Frontal cortex (tissue), 3 donors: ENCODE measurements at regions not wholly inside any gene's neighbourhood (a gene's known extent, or its start where the extent isn't known, plus 50 kb on each side); places are given as distances from the start of the nearest gene placed in this dataset.

Experiments used
- DNase-seq, 2 donors: peaks; one replicate each; pipeline ENCODE4 v3.0.0; 2012; ENCODE audit warnings: low spot score in 2 of 2
- FAIRE-seq: peaks from 2 replicates; lab custom pipeline; 2012; peaks lifted over from hg19 to GRCh38; lab: Jason Lieb, UNC
- donor health status: control.
- donor health status: control.
- donor health status: control.

GRCh38 chr13:53601113-53601512, 572.5 kb downstream of the OLFM4 start:
- DNase-seq (no peak), FAIRE-seq (no peak)

- FAIRE-seq: no peak
Measured at GRCh38 chr13:53605326-53605725, 576.7 kb downstream of the OLFM4 start.

GRCh38 chr13:53612200-53612599, 583.6 kb downstream of the OLFM4 start:
- no peak for FAIRE-seq

More at GRCh38 chr13:53605326-53605725, 576.7 kb downstream of the OLFM4 start:
- no peak for DNase-seq

DNA sequence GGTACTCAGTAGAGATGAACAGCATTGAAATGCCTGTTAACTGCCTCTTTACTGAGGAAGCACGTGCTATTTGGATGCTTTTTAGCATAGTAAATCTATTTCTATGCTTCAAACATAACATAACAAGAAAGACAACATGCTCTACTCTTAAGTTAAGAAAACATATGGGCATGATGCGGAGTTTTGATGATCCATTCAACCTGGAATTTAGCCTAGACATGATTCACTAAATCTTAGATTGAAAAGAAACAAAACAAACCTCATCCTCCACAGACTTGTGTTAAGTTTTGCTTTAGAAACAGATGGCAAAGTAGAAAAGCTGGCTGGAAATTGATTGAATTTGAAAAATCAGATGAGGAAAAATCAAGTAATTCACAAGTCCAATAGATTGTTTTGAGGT, 593.8 kb downstream of the OLFM4 start:
- DNase-seq (no peak), FAIRE-seq (no peak)

More at GRCh38 chr13:53612200-53612599, 583.6 kb downstream of the OLFM4 start:
- no peak for DNase-seq

DNA sequence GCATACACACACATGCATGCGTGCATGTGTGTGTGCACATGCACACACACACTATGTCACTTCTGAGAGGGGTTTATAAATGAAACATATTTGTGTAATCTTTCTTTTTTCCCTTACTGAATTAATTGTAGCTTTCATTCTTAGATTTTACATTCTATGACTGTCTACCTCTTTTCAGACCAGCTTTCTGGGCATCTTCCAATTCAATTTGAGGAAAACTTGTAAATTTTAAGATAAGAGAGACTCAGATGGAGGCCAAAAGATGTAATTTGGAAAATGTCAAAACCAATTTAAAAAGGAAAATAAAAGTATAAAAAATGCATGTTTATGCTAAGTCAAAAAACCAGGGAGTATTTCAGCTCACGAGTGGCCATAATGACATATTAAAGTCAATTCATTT, 594.5 kb downstream of the OLFM4 start:
- no peak for FAIRE-seq
- DNase-seq: no peak

DNA sequence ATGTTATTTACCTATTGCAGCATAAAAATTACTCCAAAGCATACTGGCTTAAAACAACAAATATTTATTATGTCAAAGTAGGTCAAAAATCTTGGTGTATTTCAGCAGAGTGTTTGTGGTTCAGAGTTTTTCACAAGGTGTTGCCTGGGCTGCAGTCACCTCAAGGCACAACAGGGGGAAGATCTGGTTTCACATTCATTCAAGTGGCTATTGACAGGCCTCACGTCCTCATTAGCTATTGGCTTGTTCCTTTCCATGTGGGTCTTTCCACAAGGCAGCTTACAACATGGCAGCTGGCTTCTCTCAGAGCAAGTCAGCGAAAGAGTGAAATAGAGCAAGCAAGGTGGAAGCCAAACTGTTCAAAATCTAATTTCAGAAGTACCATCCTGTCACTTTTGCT, 602.9 kb downstream of the OLFM4 start:
- no peak for FAIRE-seq

GRCh38 chr13:53638040-53638439, 609.4 kb downstream of the OLFM4 start:
- no peak for DNase-seq
- FAIRE-seq: no peak

More for the DNA sequence above, 602.9 kb downstream of the OLFM4 start:
- no peak for DNase-seq

DNA sequence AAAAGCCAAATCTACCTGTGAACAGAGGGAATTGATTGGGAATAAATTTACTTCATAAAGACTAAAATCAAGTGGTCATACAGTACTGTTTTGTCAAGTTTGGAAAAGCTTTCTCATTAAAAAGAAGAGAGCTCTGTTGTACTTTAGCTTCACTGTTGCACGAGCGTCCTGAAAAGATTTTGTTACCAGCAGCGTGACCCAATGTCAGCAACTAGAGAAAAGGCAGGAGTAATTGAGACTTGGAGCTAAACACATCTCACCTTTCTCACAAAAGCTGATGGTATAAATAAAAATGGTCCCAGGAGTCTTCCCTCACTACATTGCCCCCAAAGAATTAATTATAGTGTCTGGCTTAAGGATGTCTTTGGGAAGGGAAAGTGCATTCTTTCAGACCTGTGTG, 613.7 kb downstream of the OLFM4 start:
- no peak for FAIRE-seq

DNA sequence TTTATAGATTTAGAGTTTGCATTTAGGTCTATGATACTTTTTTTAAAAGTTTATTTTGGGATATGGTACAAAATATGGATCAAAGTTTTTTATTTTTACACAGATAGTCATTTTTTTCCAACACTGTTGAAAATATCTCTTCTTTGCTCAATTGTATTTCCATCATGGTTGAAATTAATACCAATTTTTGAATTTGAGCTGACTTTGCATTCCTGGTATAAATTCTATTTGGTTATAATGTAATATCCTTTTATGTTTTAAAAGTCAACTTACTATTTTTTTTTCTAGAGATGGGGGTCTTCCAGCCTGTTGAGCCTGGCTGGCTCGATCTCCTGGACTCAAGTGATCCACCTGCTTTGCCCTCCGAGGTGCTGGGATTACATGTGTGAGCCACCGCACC, 620.1 kb downstream of the OLFM4 start:
- FAIRE-seq (no peak), DNase-seq (no peak)

More for the DNA sequence above, 613.7 kb downstream of the OLFM4 start:
- DNase-seq: no peak

GRCh38 chr13:53672005-53672404, 643.4 kb downstream of the OLFM4 start:
- FAIRE-seq (no peak), DNase-seq (no peak)

GRCh38 chr13:53683146-53683545, 654.5 kb downstream of the OLFM4 start:
- FAIRE-seq: peak; percentile 6

DNA sequence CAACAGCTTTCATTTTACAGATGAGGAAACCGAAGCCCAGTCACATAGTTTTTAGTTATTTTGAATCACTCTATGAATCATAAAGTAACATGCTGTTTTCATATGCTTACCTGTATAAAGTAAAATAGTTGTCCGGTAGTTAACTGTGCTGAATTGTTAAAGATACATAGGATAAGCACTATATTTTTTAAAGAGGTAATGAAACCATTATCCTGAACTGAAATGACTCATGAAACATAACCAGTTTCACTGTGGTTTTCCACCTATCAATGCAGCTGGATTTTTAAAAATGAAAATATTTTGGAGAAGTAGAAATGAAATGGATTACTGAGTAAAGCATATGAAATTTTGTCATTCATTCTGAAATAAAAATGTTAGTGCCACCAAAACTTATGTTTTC, 655.0 kb downstream of the OLFM4 start:
- no peak for FAIRE-seq

More at GRCh38 chr13:53683146-53683545, 654.5 kb downstream of the OLFM4 start:
- no peak for DNase-seq

DNA sequence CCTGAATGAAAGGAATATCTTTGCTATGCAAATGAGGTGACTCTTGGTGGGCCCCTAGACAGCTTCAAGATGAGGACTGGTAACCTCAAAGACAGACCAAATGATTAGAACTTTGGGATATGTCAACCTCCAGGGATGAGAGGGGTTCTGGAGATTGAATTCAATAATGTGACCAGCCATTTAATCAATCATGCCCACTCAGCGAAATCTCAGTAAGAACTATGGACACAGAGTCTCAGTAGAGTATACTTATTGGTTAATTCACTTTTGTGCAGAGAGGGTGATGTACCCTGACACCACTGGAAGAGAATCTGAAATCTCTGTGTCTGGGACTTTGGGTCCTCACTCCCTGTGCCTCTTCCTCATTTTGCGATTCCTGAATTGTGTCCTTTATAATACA, 662.8 kb downstream of the OLFM4 start:
- FAIRE-seq (no peak), DNase-seq (no peak)

More for the DNA sequence above, 655.0 kb downstream of the OLFM4 start:
- DNase-seq: no peak

- FAIRE-seq: no peak
- no peak for DNase-seq
Measured at GRCh38 chr13:53694814-53695532, 666.4 kb downstream of the OLFM4 start.

GRCh38 chr13:53703371-53704080, 674.9 kb downstream of the OLFM4 start:
- DNase-seq: no peak

GRCh38 chr13:53719281-53719680, 690.7 kb downstream of the OLFM4 start:
- no peak for DNase-seq
- no peak for FAIRE-seq

More at GRCh38 chr13:53703371-53704080, 674.9 kb downstream of the OLFM4 start:
- no peak for FAIRE-seq

- DNase-seq: no peak
Measured at GRCh38 chr13:53732664-53733063, 704.1 kb downstream of the OLFM4 start.

DNA sequence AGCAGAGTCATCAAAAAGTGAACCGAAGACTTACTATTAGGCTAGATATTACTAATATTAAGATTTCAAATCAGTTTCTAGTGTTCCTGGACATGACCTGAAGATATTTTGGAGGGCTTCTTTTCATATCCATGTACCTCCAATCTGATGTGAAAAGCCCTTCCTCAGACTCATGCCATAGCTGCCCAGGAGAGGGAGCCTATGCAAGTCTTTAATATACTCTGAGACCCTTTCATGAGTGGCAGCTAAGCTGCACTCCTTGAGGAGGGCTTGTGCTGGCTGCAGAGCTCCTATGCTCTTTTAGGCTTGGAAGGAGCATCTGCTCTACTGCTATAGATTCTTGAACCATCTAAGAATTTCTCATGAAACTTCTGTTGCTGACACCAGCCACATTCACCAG, 715.3 kb downstream of the OLFM4 start:
- DNase-seq (no peak), FAIRE-seq (no peak)

More at GRCh38 chr13:53732664-53733063, 704.1 kb downstream of the OLFM4 start:
- no peak for FAIRE-seq

DNA sequence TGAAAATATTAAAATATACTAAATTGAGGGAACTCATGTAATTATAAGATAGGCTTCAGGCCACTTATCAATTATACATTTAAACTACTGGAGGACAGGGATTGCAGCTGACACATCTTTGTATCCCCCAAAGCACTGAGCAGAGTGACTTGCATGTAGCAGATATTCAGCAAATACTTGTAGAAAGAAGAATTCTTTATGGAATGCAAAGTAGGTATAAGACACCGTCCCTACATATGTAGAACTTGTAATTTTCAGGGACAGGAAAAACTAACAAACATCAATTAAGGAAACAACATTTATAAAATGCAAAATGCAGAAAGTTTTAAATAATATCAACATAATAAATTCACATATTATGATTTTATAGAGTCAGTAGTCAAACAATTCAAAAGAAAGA, 719.2 kb downstream of the OLFM4 start:
- FAIRE-seq (no peak), DNase-seq (no peak)

DNA sequence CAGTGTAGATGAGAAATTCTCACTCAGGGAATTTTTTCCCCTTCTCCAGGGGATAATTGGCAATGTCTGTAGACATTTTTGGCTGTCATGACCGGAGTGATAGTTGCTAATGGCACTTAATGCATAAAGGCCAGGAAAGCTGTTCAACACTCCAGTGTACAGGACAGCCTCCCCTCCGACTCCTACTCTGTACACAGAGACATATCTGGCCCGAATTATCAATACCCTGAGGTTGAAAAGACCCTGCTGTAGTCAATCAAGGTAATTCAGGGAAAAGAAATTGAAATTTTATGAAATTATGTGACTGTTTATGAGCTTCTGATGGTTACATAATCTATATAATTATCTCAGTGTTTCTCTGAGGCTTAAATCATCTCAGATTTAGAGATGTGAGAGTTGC, 720.7 kb downstream of the OLFM4 start:
- FAIRE-seq: no peak

DNA sequence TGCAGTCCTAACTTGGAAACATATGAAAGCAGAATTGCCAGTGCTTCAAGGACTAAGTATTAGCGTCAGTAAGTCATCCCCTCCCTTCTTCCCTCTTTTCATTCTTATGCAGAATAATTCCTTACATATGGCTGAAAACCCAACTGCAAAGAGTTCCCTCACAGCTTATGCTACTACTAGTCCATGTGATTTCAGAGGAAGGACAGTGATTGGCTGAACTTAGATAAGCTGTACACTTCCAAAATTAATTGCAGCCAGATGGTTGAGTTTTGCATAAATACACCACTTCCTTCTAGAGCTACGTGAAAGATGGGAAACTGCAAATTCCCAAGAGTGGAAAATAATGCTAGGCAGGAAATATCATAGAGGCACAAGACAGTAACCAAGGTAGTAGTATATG, 730.4 kb downstream of the OLFM4 start:
- no peak for FAIRE-seq
- DNase-seq: no peak

More for the DNA sequence above, 720.7 kb downstream of the OLFM4 start:
- no peak for DNase-seq
